GM23248 (cell line): ENCODE measurements at regions not wholly inside any gene's neighbourhood (a gene's known extent, or its start where the extent isn't known, plus 50 kb on each side); places are given as distances from the start of the nearest gene placed in this dataset.

ENCODE experiments used
- DNase-seq: peaks from one replicate; pipeline ENCODE4 v3.0.0-alpha.2; 2015
- H2AFZ ChIP-seq: fragments of 200-600 bp; sonication (generic); 2 replicates; pipeline ENCODE4 v1.6.1; 2016; ENCODE audit warnings: antibody characterized with exemption
- H3F3A ChIP-seq: fragments of 200-600 bp; sonication (generic); 2 replicates; pipeline ENCODE4 v1.6.1; 2016; ENCODE audit warnings: mild to moderate bottlenecking, antibody characterized with exemption, mixed run types; ENCODE audit not compliant: insufficient read depth
- H3K27ac ChIP-seq: fragments of 200-600 bp; sonication (generic); 2 replicates; pipeline ENCODE4 v1.5.1; 2016; ENCODE audit warnings: mild to moderate bottlenecking
- H3K27me3 ChIP-seq: fragments of 200-600 bp; sonication (generic); replicated peaks from 2 replicates; pipeline ENCODE4 v1.6.1; 2016; ENCODE audit warnings: mild to moderate bottlenecking; ENCODE audit not compliant: insufficient read depth
- H3K36me3 ChIP-seq: fragments of 200-600 bp; sonication (generic); 2 replicates; pipeline ENCODE4 v1.6.1; 2016; ENCODE audit warnings: low read depth, mild to moderate bottlenecking
- H3K4me1 ChIP-seq: fragments of 200-600 bp; sonication (generic); 2 replicates; pipeline ENCODE4 v1.6.1; 2016; ENCODE audit warnings: mild to moderate bottlenecking; ENCODE audit not compliant: insufficient read depth
- H3K4me2 ChIP-seq: fragments of 200-600 bp; sonication (generic); one replicate; pipeline ENCODE4 v1.6.1; 2016; ENCODE audit warnings: mild to moderate bottlenecking; ENCODE audit not compliant: unreplicated experiment
- H3K4me3 ChIP-seq: fragments of 200-600 bp; sonication (generic); 2 replicates; pipeline ENCODE4 v1.5.1; 2016; ENCODE audit warnings: mild to moderate bottlenecking
- H3K79me2 ChIP-seq: fragments of 200-600 bp; sonication (generic); 2 replicates; pipeline ENCODE4 v1.6.1; 2016; ENCODE audit warnings: mild to moderate bottlenecking; ENCODE audit not compliant: insufficient read depth
- H3K9ac ChIP-seq: fragments of 200-600 bp; sonication (generic); 2 replicates; pipeline ENCODE4 v1.6.1; 2016; ENCODE audit warnings: mild to moderate bottlenecking
- H3K9me2 ChIP-seq: fragments of 200-600 bp; sonication (generic); 2 replicates; pipeline ENCODE4 v1.6.1; 2016; ENCODE audit warnings: mixed run types, mild to moderate bottlenecking, moderate library complexity; ENCODE audit not compliant: insufficient read depth
- H3K9me3 ChIP-seq: fragments of 200-600 bp; sonication (generic); one replicate; pipeline ENCODE4 v1.6.1; 2017; ENCODE audit warnings: low read depth
- H4K20me1 ChIP-seq: fragments of 200-600 bp; sonication (generic); 2 replicates; pipeline ENCODE4 v1.6.0; 2016; ENCODE audit not compliant: insufficient read depth
- EZH2 ChIP-seq: fragments of 200-600 bp; sonication (generic); IDR thresholded peaks from 2 replicates; pipeline ENCODE4 v1.6.1; 2018; ENCODE audit warnings: antibody characterized with exemption, mild to moderate bottlenecking; ENCODE audit not compliant: insufficient read depth, poor library complexity, severe bottlenecking
- EZH2phosphoT487 ChIP-seq: fragments of 200-600 bp; sonication (generic); IDR thresholded peaks from 2 replicates; pipeline ENCODE4 v1.6.1; 2018; ENCODE audit warnings: antibody characterized with exemption, moderate library complexity, mild to moderate bottlenecking, low read depth; ENCODE audit not compliant: insufficient read depth
- WGBS, 2 experiments: methylation state at CpG; one replicate each; pipeline ENCODE4 v1.1.6; 2015 to 2017; ENCODE audit warnings: low lambda C conversion rate in 2 of 2, low coverage in 1 of 2; ENCODE audit errors: missing lambda C conversion rate in 2 of 2; 5-methylcytosine and 5-hydroxymethylcytosine counted together
- in situ Hi-C: fragments of 300-500 bp; cut with MboI; formaldehyde crosslinking; loops from 2 replicates; pipeline ENCODE4 v1.15.0; 2020

DNA sequence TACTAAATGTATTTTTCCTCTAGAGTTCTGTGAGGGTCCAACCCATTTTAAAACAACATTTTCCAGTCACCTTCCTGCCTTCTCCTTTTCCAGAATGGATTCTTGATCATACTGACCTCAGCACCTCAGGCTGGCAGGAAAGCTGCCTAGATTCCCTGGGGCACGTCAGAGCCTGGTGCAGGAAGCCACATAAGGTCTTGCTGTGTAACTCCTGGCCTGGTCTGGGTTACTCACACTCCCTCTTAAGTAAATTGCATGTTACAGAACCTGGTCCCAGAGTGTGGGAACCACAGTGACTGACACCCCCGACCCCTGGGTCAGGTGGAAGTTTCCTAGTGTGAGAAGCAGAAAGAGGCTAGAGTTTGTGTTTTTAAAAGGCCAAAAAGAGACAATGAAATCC, 209.8 kb downstream of the SPTSSA start:
- no peaks in the 10 kb centered on the region for H3K4me1 ChIP-seq
- H3K27ac ChIP-seq: no peak overlapping the region
- TF ChIP-seq EZH2 (no peak), EZH2phosphoT487 (no peak)
- no peaks in the 10 kb centered on the region for H3K36me3 ChIP-seq
- WGBS, 2 experiments: 41 to 54% methylated on average over 2 of the region's 2 CpGs
- peaks cover 17% of the 10 kb centered on the region for H3K27me3 ChIP-seq
- no peak overlapping the region for H2AFZ ChIP-seq
- in situ Hi-C loops: no loop called here
- H3K9ac ChIP-seq: no peak overlapping the region
- no peaks in the 10 kb centered on the region for H3K9me2 ChIP-seq
- no peaks in the 10 kb centered on the region for H4K20me1 ChIP-seq
- no peak overlapping the region for H3K4me2 ChIP-seq
- peak; percentile 7 for DNase-seq
- H3K4me3 ChIP-seq: no peak overlapping the region
- H3K9me3 ChIP-seq: no peaks in the 10 kb centered on the region
- H3K79me2 ChIP-seq: no peaks in the 10 kb centered on the region
- H3F3A ChIP-seq: no peaks in the 10 kb centered on the region

DNA sequence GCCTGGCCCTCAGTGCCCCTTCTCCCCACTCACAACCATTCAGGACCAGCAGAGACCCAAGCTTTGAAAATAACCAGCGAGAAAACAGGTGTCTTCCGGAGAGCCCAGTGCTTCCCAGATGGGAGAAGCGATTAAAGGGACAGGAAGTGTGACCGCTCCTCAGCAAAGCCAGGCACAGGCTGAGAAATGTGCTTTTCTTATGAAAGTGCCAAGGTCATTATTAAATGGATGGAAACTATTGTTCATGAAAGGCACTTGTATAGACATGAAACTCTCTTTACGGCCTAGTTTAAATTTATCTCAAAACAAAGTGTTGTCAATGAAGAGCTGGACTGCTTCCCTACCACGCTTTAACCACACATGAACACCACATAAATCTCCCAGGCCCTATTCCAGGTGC, 210.4 kb downstream of the SPTSSA start:
- DNase-seq: no peak
- whole genome bisulfite sequencing, 2 experiments: 85 to 87% methylated on average over 6 of the region's 6 CpGs
- H3K27ac ChIP-seq: no peak overlapping the region

DNA sequence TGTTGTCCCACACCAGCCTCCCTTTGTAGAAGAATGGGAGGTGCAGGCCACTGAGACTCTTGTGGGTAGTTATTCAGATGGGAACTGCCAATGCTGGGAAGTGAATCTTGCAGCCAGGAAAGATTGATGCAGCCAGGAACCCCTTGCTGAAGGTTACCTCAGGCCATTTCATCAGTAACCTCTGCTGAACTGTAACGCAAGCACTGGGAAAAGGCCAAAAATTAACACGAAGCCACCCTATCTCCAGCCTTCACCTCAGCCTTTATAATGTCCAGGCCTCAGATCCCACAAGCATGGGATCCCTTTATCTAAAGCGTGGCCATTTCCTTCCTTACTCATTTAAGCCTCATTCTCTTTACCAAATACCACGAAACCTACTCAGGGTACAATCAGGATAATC, 211.1 kb downstream of the SPTSSA start:
- in situ Hi-C loops: no loop called here
- DNase-seq: no peak
- H3K27ac ChIP-seq: no peak overlapping the region

More for the DNA sequence above, 210.4 kb downstream of the SPTSSA start:
- Histone ChIP-seq H3F3A (no peaks in the 10 kb centered on the region), H3K9me2 (no peaks in the 10 kb centered on the region), H3K9me3 (no peaks in the 10 kb centered on the region), H3K79me2 (no peaks in the 10 kb centered on the region), H3K36me3 (no peaks in the 10 kb centered on the region), H2AFZ (no peak overlapping the region), H3K4me2 (no peak overlapping the region), H3K9ac (no peak overlapping the region), H4K20me1 (no peaks in the 10 kb centered on the region), H3K27me3 (peaks cover 15% of the 10 kb centered on the region; the same call in 1 of the 2 replicates), H3K4me3 (no peak overlapping the region), H3K4me1 (no peaks in the 10 kb centered on the region)
- TF ChIP-seq EZH2phosphoT487 (no peak), EZH2 (no peak)
- in situ Hi-C loops: no loop called here

DNA sequence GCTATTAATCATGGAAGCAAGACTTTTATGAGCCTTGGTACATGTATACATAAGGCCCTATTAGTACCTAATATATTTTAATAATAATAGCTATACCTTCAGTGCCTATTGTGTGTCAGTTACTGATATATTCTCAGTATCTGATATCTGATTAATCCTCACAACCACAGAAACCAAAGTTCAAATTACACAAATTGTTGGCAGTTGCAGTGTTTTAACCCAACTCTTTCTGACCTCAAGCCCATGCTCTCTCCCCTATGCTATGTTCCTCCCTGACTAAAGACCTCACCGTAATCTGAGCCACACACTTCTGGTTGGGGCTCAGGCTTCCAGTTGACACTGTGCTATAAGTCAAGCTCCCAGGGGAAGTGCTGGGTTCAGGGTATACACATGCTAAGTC, 214.4 kb downstream of the SPTSSA start:
- DNase-seq: no peak
- in situ Hi-C loops: no loop called here
- Histone ChIP-seq H3K4me3 (no peak overlapping the region), H3K9me3 (no peaks in the 10 kb centered on the region), H3K36me3 (no peaks in the 10 kb centered on the region), H3K27ac (no peak overlapping the region), H4K20me1 (no peaks in the 10 kb centered on the region), H3K9ac (no peak overlapping the region), H3K79me2 (no peaks in the 10 kb centered on the region), H3K4me1 (no peaks in the 10 kb centered on the region), H2AFZ (no peak overlapping the region), H3K27me3 (peaks cover 27% of the 10 kb centered on the region; the same call in 1 of the 2 replicates), H3K9me2 (no peaks in the 10 kb centered on the region), H3F3A (no peaks in the 10 kb centered on the region), H3K4me2 (no peak overlapping the region)
- WGBS, 2 experiments: 75 to 83% methylated on average over 1 of the region's 1 CpG
- TF ChIP-seq EZH2: no peak

More for the DNA sequence above, 211.1 kb downstream of the SPTSSA start:
- Histone ChIP-seq H2AFZ (no peak overlapping the region), H3K4me1 (no peaks in the 10 kb centered on the region), H3F3A (no peaks in the 10 kb centered on the region), H3K4me3 (no peak overlapping the region), H3K9me2 (no peaks in the 10 kb centered on the region), H3K36me3 (no peaks in the 10 kb centered on the region), H3K9ac (no peak overlapping the region), H3K27me3 (peaks cover 17% of the 10 kb centered on the region; the same call in 1 of the 2 replicates), H3K79me2 (no peaks in the 10 kb centered on the region), H4K20me1 (no peaks in the 10 kb centered on the region), H3K9me3 (no peaks in the 10 kb centered on the region), H3K4me2 (no peak overlapping the region)
- 48 to 53% methylated on average over 4 of the region's 4 CpGs for WGBS, 2 experiments
- TF ChIP-seq EZH2phosphoT487: no peak

DNA sequence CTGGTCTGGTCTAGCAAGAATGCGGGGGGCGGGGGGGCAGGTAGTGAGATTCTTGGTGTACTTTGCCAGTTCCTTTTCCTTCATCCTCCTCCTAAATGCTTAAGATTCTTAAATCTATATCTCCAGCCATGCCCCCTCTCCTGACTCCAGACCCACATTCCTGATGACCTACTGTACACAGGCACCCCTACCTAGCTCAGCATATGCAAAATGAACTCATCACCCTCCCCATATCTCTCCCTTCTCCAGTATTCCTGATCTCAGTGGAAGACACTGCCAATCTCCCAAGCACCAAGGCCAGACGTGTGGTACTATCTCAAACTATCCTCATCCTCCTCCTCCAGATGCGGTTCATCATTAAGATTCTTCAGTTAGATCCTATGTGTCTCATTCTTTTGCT, 215.8 kb downstream of the SPTSSA start:
- TF ChIP-seq EZH2phosphoT487: no peak
- in situ Hi-C loops: no loop called here
- WGBS, 2 experiments: 56 to 67% methylated on average over 4 of the region's 4 CpGs

More for the DNA sequence above, 215.8 kb downstream of the SPTSSA start:
- H3K4me2 ChIP-seq: no peak overlapping the region
- no peaks in the 10 kb centered on the region for H3K4me1 ChIP-seq
- no peak overlapping the region for H3K9ac ChIP-seq
- no peak overlapping the region for H3K4me3 ChIP-seq
- H3K9me3 ChIP-seq: no peaks in the 10 kb centered on the region
- DNase-seq: no peak
- no peaks in the 10 kb centered on the region for H3K79me2 ChIP-seq
- H3K27ac ChIP-seq: no peak overlapping the region
- no peak overlapping the region for H2AFZ ChIP-seq
- no peaks in the 10 kb centered on the region for H4K20me1 ChIP-seq
- no peaks in the 10 kb centered on the region for H3K36me3 ChIP-seq
- no peaks in the 10 kb centered on the region for H3K9me2 ChIP-seq
- H3K27me3 ChIP-seq: peaks cover 34% of the 10 kb centered on the region
- no peaks in the 10 kb centered on the region for H3F3A ChIP-seq
